ENCODE measurements at regions not wholly inside any gene's neighbourhood (a gene's known extent, or its start where the extent isn't known, plus 50 kb on each side); places are given as distances from the start of the nearest gene placed in this dataset.
"Not testable (repeated sequence)": the region's sequence is repeated elsewhere in the genome, so short reads cannot be mapped to it uniquely, and the experiment has no call there.

GRCh38 chr11:49823188-49823587, 129.0 kb upstream of the OR4C13 start:
- TF ChIP-seq CTCF (IDR thresholded peaks at IDR 0.05); REST (IDR thresholded peaks at IDR 0.05; ENCODE audit: insufficient read depth in 1 of 2, low read depth in 2 of 2, low read length in 1 of 2); POLR2AphosphoS5 (IDR thresholded peaks at IDR 0.05; ENCODE audit: low read depth, low read length); TCF7L2 (IDR thresholded peaks at IDR 0.05; ENCODE audit: low read depth, low read length); SIN3A (IDR thresholded peaks at IDR 0.05; ENCODE audit: borderline replicate concordance, insufficient read depth, low read depth, low read length): not testable (repeated sequence)
